ENCODE measurements at regions not wholly inside any gene's neighbourhood (a gene's known extent, or its start where the extent isn't known, plus 50 kb on each side); places are given as distances from the start of the nearest gene placed in this dataset.
"Not testable (repeated sequence)": the region's sequence is repeated elsewhere in the genome, so short reads cannot be mapped to it uniquely, and the experiment has no call there.

- no peak for DNase-seq (ENCODE audit: low spot score)
Measured at GRCh38 chr5:118604106-118604505, 384.2 kb downstream of the DTWD2 start.

GRCh38 chr5:118603278-118603677 lies 385.1 kb downstream of the DTWD2 start:
- DNase-seq (ENCODE audit: low spot score), result no peak

- DNase-seq (ENCODE audit: low spot score), result no peak
Measured at GRCh38 chr5:118598311-118598710, 390.0 kb downstream of the DTWD2 start.

- no peak for DNase-seq (ENCODE audit: low spot score)
Measured at GRCh38 chr5:118597543-118597942, 390.8 kb downstream of the DTWD2 start.

- DNase-seq (ENCODE audit: low spot score), result peak; percentile 39
Measured at GRCh38 chr5:118596255-118596654, 392.1 kb downstream of the DTWD2 start.

GRCh38 chr5:118593003-118593328 lies 395.4 kb downstream of the DTWD2 start:
- DNase-seq (ENCODE audit: low spot score), result no peak

GRCh38 chr5:118592229-118593002 lies 395.9 kb downstream of the DTWD2 start:
- no peak for DNase-seq (ENCODE audit: low spot score)

- DNase-seq (ENCODE audit: low spot score), result no peak
Measured at GRCh38 chr5:118590806-118591205, 397.5 kb downstream of the DTWD2 start.

GRCh38 chr5:118580949-118581348 lies 407.4 kb downstream of the DTWD2 start:
- no peak for DNase-seq (ENCODE audit: low spot score)

- DNase-seq (ENCODE audit: low spot score), result no peak
Measured at GRCh38 chr5:118578093-118578492, 410.3 kb downstream of the DTWD2 start.

GRCh38 chr5:118577621-118578020 lies 410.7 kb downstream of the DTWD2 start:
- DNase-seq (ENCODE audit: low spot score), result no peak

- DNase-seq (ENCODE audit: low spot score), result not testable (repeated sequence)
Measured at GRCh38 chr5:118570276-118570675, 418.1 kb downstream of the DTWD2 start.

GRCh38 chr5:118569596-118569995 lies 418.8 kb downstream of the DTWD2 start:
- DNase-seq (ENCODE audit: low spot score), result not testable (repeated sequence)

GRCh38 chr5:118565335-118565971 lies 422.9 kb downstream of the DTWD2 start:
- DNase-seq (ENCODE audit: low spot score), result no peak

GRCh38 chr5:118561971-118562370 lies 426.4 kb downstream of the DTWD2 start:
- DNase-seq (ENCODE audit: low spot score), result no peak

GRCh38 chr5:118561235-118561634 lies 427.1 kb downstream of the DTWD2 start:
- no peak for DNase-seq (ENCODE audit: low spot score)

GRCh38 chr5:118558871-118559270 lies 429.5 kb downstream of the DTWD2 start:
- no peak for DNase-seq (ENCODE audit: low spot score)

GRCh38 chr5:118557251-118557661 lies 431.1 kb downstream of the DTWD2 start:
- DNase-seq (ENCODE audit: low spot score), result no peak

- DNase-seq (ENCODE audit: low spot score), result no peak
Measured at GRCh38 chr5:118556792-118557191, 431.6 kb downstream of the DTWD2 start.

GRCh38 chr5:118555727-118556126 lies 432.6 kb downstream of the DTWD2 start:
- DNase-seq (ENCODE audit: low spot score), result no peak

- DNase-seq (ENCODE audit: low spot score), result no peak
Measured at GRCh38 chr5:118554981-118555380, 433.4 kb downstream of the DTWD2 start.

GRCh38 chr5:118554241-118554640 lies 434.1 kb downstream of the DTWD2 start:
- no peak for DNase-seq (ENCODE audit: low spot score)

- DNase-seq (ENCODE audit: low spot score), result no peak
Measured at GRCh38 chr5:118553662-118554061, 434.7 kb downstream of the DTWD2 start.
